GM12878 (cell line): ENCODE measurements at regions not wholly inside any gene's neighbourhood (a gene's known extent, or its start where the extent isn't known, plus 50 kb on each side); places are given as distances from the start of the nearest gene placed in this dataset.

ENCODE experiments used
- ATAC-seq: fragments of 200-7000 bp; cut with Tn5 transposase; 3 replicates; pipeline ENCODE4 v1.9.1; 2020; ENCODE audit warnings: mild to moderate bottlenecking, moderate library complexity
- BruUV-seq: library from RNA; stranded (reverse); fragments of 400-500 nt; replicated peaks from 2 replicates; lab custom pipeline; 2021; lab: Mats Ljungman, UMichigan
- CTCF ChIA-PET: fragments of 300-600 bp; sonication (Branson Sonifier 250); formaldehyde crosslinking; extraction: SDS; loops from one replicate; lab custom pipeline; 2021; ENCODE audit warnings: inconsistent platforms; lab: Yijun Ruan, JAX
- POLR2A ChIA-PET: fragments of 350-600 bp; formaldehyde crosslinking; extraction: SDS; loops from one replicate; lab custom pipeline; 2021; ENCODE audit warnings: inconsistent platforms; lab: Charles Lee
- RAD21 ChIA-PET: fragments of 300-600 bp; sonication (Branson Sonifier 250); formaldehyde crosslinking; loops from one replicate; lab custom pipeline; 2023; ENCODE audit warnings: antibody characterized with exemption; ENCODE audit not compliant: unreplicated experiment; lab: Charles Lee
- SMC1A ChIA-PET: fragments of 300-600 bp; sonication (Branson Sonifier 250); formaldehyde crosslinking; loops from one replicate; lab custom pipeline; 2023; ENCODE audit not compliant: unreplicated experiment, uncharacterized antibody; lab: Charles Lee
- DNase-seq: peaks from one replicate; pipeline ENCODE4 v3.0.0-alpha.2; 2011; ENCODE audit warnings: low read depth, low spot score
- FAIRE-seq: peaks from 3 replicates; lab custom pipeline; 2011; peaks lifted over from hg19 to GRCh38; lab: Jason Lieb, UNC
- H2AFZ ChIP-seq: 2 replicates; pipeline ENCODE4 v1.6.0; 2011; ENCODE audit warnings: low read depth, low read length, control low read depth; ENCODE audit not compliant: control insufficient read depth
- H3K27ac ChIP-seq: 2 replicates; pipeline ENCODE4 v1.5.1; 2011; ENCODE audit warnings: control low read depth; ENCODE audit not compliant: control insufficient read depth, insufficient read depth
- H3K27me3 ChIP-seq, 2 experiments: replicated peaks in 1 of 2; 2 replicates each; pipeline versions ENCODE4 v1.6.0 to v1.6.1; 2011; ENCODE audit warnings: low read length in 1 of 2; ENCODE audit not compliant: control insufficient read depth in 2 of 2, insufficient read depth in 2 of 2
- H3K36me3 ChIP-seq, 2 experiments: 2 replicates each; pipeline ENCODE4 v1.5.1; 2011; ENCODE audit warnings: low read length in 1 of 2; ENCODE audit not compliant: control insufficient read depth in 2 of 2, insufficient read depth in 2 of 2
- H3K4me1 ChIP-seq: 2 replicates; pipeline ENCODE4 v1.6.1; 2011; ENCODE audit warnings: mild to moderate bottlenecking, low read length, moderate library complexity, mixed read lengths; ENCODE audit not compliant: control insufficient read depth, insufficient read depth
- H3K4me2 ChIP-seq: 2 replicates; pipeline ENCODE4 v1.6.0; 2011; ENCODE audit warnings: control low read depth; ENCODE audit not compliant: control insufficient read depth, insufficient read depth
- H3K4me3 ChIP-seq: fragments of 200-600 bp; sonication (generic); 2 replicates; pipeline ENCODE4 v1.5.1; 2016
- H3K79me2 ChIP-seq: 2 replicates; pipeline ENCODE4 v1.6.0; 2011; ENCODE audit warnings: low read length; ENCODE audit not compliant: control insufficient read depth, insufficient read depth
- H3K9ac ChIP-seq: 2 replicates; pipeline ENCODE4 v1.8.0; 2011; ENCODE audit warnings: low read length, control low read depth, mixed read lengths; ENCODE audit not compliant: control insufficient read depth, insufficient read depth
- H3K9me3 ChIP-seq: replicated peaks from 3 replicates; pipeline ENCODE4 v1.5.1; 2011; ENCODE audit warnings: mild to moderate bottlenecking, low read length; ENCODE audit not compliant: control insufficient read depth, insufficient read depth
- H4K20me1 ChIP-seq: 2 replicates; pipeline ENCODE4 v1.6.0; 2011; ENCODE audit not compliant: control insufficient read depth, insufficient read depth
- BMI1 ChIP-seq: fragments of 450-650 bp; IDR thresholded peaks from 2 replicates; pipeline ENCODE4 v1.6.1; 2016; ENCODE audit warnings: mild to moderate bottlenecking, moderate library complexity, borderline replicate concordance
- EZH2 ChIP-seq: IDR thresholded peaks from 2 replicates; pipeline ENCODE4 v1.6.1; 2012; ENCODE audit warnings: low read depth, mild to moderate bottlenecking, control low read depth, inconsistent platforms, low read length, borderline replicate concordance; ENCODE audit not compliant: control insufficient read depth
- IKZF1 ChIP-seq: fragments of 450-650 bp; conservative IDR thresholded peaks from 2 replicates; pipeline ENCODE4 v1.6.1; 2017; ENCODE audit warnings: antibody characterized with exemption, mild to moderate bottlenecking
- LARP7 ChIP-seq: fragments of 450-650 bp; IDR thresholded peaks from 2 replicates; pipeline ENCODE4 v1.6.1; 2017; ENCODE audit warnings: mild to moderate bottlenecking
- NFXL1 ChIP-seq: fragments of 450-650 bp; IDR thresholded peaks from 2 replicates; pipeline ENCODE4 v1.6.1; 2017; ENCODE audit warnings: antibody characterized with exemption, mild to moderate bottlenecking, borderline replicate concordance
- NFYB ChIP-seq: IDR thresholded peaks from 2 replicates; pipeline ENCODE4 v1.6.1; 2011; ENCODE audit warnings: low read depth, mild to moderate bottlenecking, low read length, improper control_type of control experiment, moderate library complexity; ENCODE audit not compliant: insufficient read depth
- NR2C2 ChIP-seq: IDR thresholded peaks from 2 replicates; pipeline ENCODE4 v1.6.1; 2011; ENCODE audit warnings: borderline replicate concordance, low read depth; ENCODE audit not compliant: control insufficient read depth, insufficient read length
- POLR2AphosphoS2 ChIP-seq: IDR thresholded peaks from 2 replicates; pipeline ENCODE4 v1.6.1; 2011; ENCODE audit warnings: low read depth, mild to moderate bottlenecking, low read length, improper control_type of control experiment, moderate library complexity
- POLR2AphosphoS5 ChIP-seq: IDR thresholded peaks from 2 replicates; pipeline ENCODE4 v1.6.1; 2011; ENCODE audit warnings: mild to moderate bottlenecking, low read length, inconsistent platforms
- SP1 ChIP-seq: IDR thresholded peaks from one replicate; pipeline ENCODE4 v1.6.1; 2011; ENCODE audit warnings: low read depth, low read length
- STAT3 ChIP-seq: IDR thresholded peaks from 2 replicates; pipeline ENCODE4 v1.6.1; 2011; ENCODE audit warnings: low read depth, low read length, improper control_type of control experiment
- WGBS: methylation state at CpG from one replicate; pipeline ENCODE4 v1.1.6; 2016; ENCODE audit warnings: low lambda C conversion rate; ENCODE audit not compliant: insufficient replicate concordance, insufficient coverage; ENCODE audit errors: missing lambda C conversion rate; 5-methylcytosine and 5-hydroxymethylcytosine counted together
- in situ Hi-C: fragments of 300-500 bp; cut with MboI; formaldehyde crosslinking; loops from 9 replicates; pipeline ENCODE4 v1.14.3; 2018; ENCODE audit warnings: mixed read lengths
- intact Hi-C: fragments of 100-400 bp; cut with micrococcal nuclease; formaldehyde crosslinking; loops from one replicate; pipeline ENCODE4 v1.14.2; 2022; ENCODE audit not compliant: unreplicated experiment
- TF ChIP-seq, protein P1 (sequence below): fragments of 150-350 bp; IDR thresholded peaks from 2 replicates; pipeline ENCODE4 v1.6.1; 2016; ENCODE audit warnings: low read depth, low read length

DNA sequence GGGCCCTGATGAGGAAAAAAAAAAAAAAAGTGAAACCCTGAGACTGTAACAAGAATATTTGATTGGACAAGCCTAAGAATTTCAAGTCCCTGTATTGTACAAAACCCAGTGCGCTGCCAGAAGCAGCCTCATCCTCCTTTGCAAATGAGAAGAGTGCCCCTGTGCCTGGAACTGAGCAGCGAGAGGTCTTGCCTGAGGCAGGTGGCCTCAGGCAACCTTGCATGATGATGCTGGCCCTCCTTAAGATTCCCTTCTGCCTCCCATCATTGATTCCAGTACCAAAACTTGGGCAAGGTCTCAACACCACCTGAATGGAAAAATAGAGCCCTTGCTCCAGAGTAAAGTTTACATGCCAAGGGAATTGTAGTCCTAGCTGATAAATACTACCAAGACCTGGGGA is 129.6 kb upstream of the RAB4A start:
- no peak overlapping the region for H3K9ac ChIP-seq
- peaks cover 0 to 2% of the 10 kb centered on the region in 2 experiments; a peak in 2 of 4 replicates for H3K27me3 ChIP-seq
- TF ChIP-seq STAT3 (no peak), SP1 (no peak), NFYB (no peak), IKZF1 (no peak), BMI1 (no peak), NR2C2 (no peak)
- TF ChIP-seq, all 136 proteins: peak for 0
- Histone ChIP-seq H3K9me3 (no peaks in the 10 kb centered on the region), H3K4me1 (peaks cover 9% of the 10 kb centered on the region), H2AFZ (no peak overlapping the region), H3K4me2 (no peak overlapping the region), H3K36me3 (no peaks in the 10 kb centered on the region), H3K4me3 (no peak overlapping the region), H3K27ac (no peak overlapping the region), H4K20me1 (no peaks in the 10 kb centered on the region), H3K79me2 (no peaks in the 10 kb centered on the region)
- no TSS peak for BruUV-seq
- ChIA-PET SMC1A (no interaction called here), RAD21 (no interaction called here), POLR2A (no interaction called here), CTCF (no interaction called here)
- WGBS, result 85% methylated on average over 2 of the region's 2 CpGs
- ATAC-seq (no peak), DNase-seq (no peak), FAIRE-seq (no peak)
- intact Hi-C loops, result no loop called here
- in situ Hi-C loops, result no loop called here

DNA sequence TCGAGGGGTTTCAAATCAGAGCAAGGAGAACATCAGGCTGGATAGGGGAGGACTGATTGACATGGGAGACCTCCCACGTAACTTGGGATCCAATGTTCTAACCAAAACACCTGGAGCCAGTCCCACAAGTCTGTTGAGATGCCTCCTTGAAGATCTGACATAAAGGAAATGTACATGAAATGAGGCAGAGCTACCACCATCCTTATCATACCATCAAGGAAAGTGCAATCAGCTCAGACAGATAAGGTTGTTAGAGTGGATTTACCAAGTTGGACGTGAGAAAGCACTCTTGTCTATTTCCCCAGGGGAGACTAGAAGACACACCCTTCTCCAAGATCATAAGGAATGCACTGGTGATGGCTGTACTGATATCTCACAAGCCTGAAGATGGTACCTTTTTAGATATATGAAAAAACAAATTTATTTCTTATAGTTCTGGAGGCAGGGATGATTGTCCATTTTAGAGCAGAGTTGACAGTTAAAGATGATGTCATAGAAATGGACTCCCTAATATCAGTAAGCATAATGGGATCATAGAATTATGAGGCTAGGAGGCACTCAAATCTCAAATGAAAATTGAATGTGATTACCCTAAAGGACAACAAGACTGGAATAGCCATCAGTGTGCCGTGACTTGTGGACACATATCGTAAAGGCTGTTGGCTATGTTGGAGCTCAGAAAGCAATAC is 129.1 kb upstream of the RAB4A start:
- Histone ChIP-seq H3K9ac (no peak overlapping the region), H3K4me2 (no peak overlapping the region), H3K9me3 (no peaks in the 10 kb centered on the region), H3K4me3 (no peak overlapping the region), H3K79me2 (no peaks in the 10 kb centered on the region), H3K4me1 (peaks cover 9% of the 10 kb centered on the region), H4K20me1 (no peaks in the 10 kb centered on the region), H3K27ac (no peak overlapping the region), H3K36me3 (no peaks in the 10 kb centered on the region), H3K27me3 (peaks cover 0 to 5% of the 10 kb centered on the region in 2 experiments; a peak in 2 of 4 replicates), H2AFZ (no peak overlapping the region)
- RAD21 ChIA-PET, result interaction anchor here (0.5 kb wide), 1 partner anchor 14 kb away, joined by 3 read pairs; no protein-coding TSS in a partner anchor
- no peak for ATAC-seq
- intact Hi-C loops, result no loop called here
- FAIRE-seq, result no peak
- SMC1A ChIA-PET, result no interaction called here
- in situ Hi-C loops, result no loop called here
- no peak for DNase-seq
- POLR2A ChIA-PET, result no interaction called here
- TF ChIP-seq POLR2AphosphoS2 (no peak), EZH2 (no peak), NFXL1 (no peak), POLR2AphosphoS5 (no peak), LARP7 (no peak)
- TF ChIP-seq, protein P1, sequence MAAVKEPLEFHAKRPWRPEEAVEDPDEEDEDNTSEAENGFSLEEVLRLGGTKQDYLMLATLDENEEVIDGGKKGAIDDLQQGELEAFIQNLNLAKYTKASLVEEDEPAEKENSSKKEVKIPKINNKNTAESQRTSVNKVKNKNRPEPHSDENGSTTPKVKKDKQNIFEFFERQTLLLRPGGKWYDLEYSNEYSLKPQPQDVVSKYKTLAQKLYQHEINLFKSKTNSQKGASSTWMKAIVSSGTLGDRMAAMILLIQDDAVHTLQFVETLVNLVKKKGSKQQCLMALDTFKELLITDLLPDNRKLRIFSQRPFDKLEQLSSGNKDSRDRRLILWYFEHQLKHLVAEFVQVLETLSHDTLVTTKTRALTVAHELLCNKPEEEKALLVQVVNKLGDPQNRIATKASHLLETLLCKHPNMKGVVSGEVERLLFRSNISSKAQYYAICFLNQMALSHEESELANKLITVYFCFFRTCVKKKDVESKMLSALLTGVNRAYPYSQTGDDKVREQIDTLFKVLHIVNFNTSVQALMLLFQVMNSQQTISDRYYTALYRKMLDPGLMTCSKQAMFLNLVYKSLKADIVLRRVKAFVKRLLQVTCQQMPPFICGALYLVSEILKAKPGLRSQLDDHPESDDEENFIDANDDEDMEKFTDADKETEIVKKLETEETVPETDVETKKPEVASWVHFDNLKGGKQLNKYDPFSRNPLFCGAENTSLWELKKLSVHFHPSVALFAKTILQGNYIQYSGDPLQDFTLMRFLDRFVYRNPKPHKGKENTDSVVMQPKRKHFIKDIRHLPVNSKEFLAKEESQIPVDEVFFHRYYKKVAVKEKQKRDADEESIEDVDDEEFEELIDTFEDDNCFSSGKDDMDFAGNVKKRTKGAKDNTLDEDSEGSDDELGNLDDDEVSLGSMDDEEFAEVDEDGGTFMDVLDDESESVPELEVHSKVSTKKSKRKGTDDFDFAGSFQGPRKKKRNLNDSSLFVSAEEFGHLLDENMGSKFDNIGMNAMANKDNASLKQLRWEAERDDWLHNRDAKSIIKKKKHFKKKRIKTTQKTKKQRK, result no peak
- 35% methylated on average over 5 of the region's 5 CpGs for WGBS
- BruUV-seq, result no TSS peak
- CTCF ChIA-PET, result no interaction called here
